ENCODE measurements at regions not wholly inside any gene's neighbourhood (a gene's known extent, or its start where the extent isn't known, plus 50 kb on each side); places are given as distances from the start of the nearest gene placed in this dataset.

- DNase-seq (ENCODE audit: low read depth in 2 of 3, low spot score in 2 of 3) = no peak
Observed at GRCh38 chr17:12574525-12574924, 91.2 kb upstream of the MYOCD start.

- DNase-seq (ENCODE audit: low read depth in 2 of 3, low spot score in 2 of 3) = no peak
Observed at GRCh38 chr17:12575641-12576040, 90.0 kb upstream of the MYOCD start.

GRCh38 chr17:12579288-12579687, 86.4 kb upstream of the MYOCD start:
- DNase-seq (ENCODE audit: low read depth in 2 of 3, low spot score in 2 of 3) = no peak

- DNase-seq (ENCODE audit: low read depth in 2 of 3, low spot score in 2 of 3) = no peak
Observed at GRCh38 chr17:12580640-12581039, 85.0 kb upstream of the MYOCD start.

GRCh38 chr17:12584727-12585126, 81.0 kb upstream of the MYOCD start:
- no peak for DNase-seq (ENCODE audit: low read depth in 2 of 3, low spot score in 2 of 3)

GRCh38 chr17:12588531-12588930, 77.2 kb upstream of the MYOCD start:
- no peak for DNase-seq (ENCODE audit: low read depth in 2 of 3, low spot score in 2 of 3)

GRCh38 chr17:12590417-12590816, 75.3 kb upstream of the MYOCD start:
- DNase-seq (ENCODE audit: low read depth in 2 of 3, low spot score in 2 of 3) = no peak

GRCh38 chr17:12591021-12591735, 74.5 kb upstream of the MYOCD start:
- no peak for DNase-seq (ENCODE audit: low read depth in 2 of 3, low spot score in 2 of 3)

- no peak for DNase-seq (ENCODE audit: low read depth in 2 of 3, low spot score in 2 of 3)
Observed at GRCh38 chr17:12592941-12593340, 72.7 kb upstream of the MYOCD start.

- no peak for DNase-seq (ENCODE audit: low read depth in 2 of 3, low spot score in 2 of 3)
Observed at GRCh38 chr17:12596961-12597360, 68.7 kb upstream of the MYOCD start.

GRCh38 chr17:12597895-12598294, 67.8 kb upstream of the MYOCD start:
- DNase-seq (ENCODE audit: low read depth in 2 of 3, low spot score in 2 of 3) = no peak

GRCh38 chr17:12599186-12599920, 66.3 kb upstream of the MYOCD start:
- no peak for DNase-seq (ENCODE audit: low read depth in 2 of 3, low spot score in 2 of 3)

GRCh38 chr17:12600349-12600748, 65.3 kb upstream of the MYOCD start:
- DNase-seq (ENCODE audit: low read depth in 2 of 3, low spot score in 2 of 3) = no peak

GRCh38 chr17:12603566-12603965, 62.1 kb upstream of the MYOCD start:
- DNase-seq (ENCODE audit: low read depth in 2 of 3, low spot score in 2 of 3) = no peak

GRCh38 chr17:12605222-12605621, 60.5 kb upstream of the MYOCD start:
- DNase-seq (ENCODE audit: low read depth in 2 of 3, low spot score in 2 of 3) = no peak

- DNase-seq (ENCODE audit: low read depth in 2 of 3, low spot score in 2 of 3) = no peak
Observed at GRCh38 chr17:12613566-12613965, 52.1 kb upstream of the MYOCD start.

Measured in hematopoietic multipotent progenitor cell (in vitro differentiated cells).